AG04449 (cell line): ENCODE measurements at regions not wholly inside any gene's neighbourhood (a gene's known extent, or its start where the extent isn't known, plus 50 kb on each side); places are given as distances from the start of the nearest gene placed in this dataset.

Experiments
- CTCF ChIA-PET: fragments of 350-600 bp; formaldehyde crosslinking; extraction: SDS; loops from one replicate; lab custom pipeline; 2021; ENCODE audit warnings: antibody characterized with exemption; lab: Yijun Ruan, JAX
- POLR2A ChIA-PET: fragments of 400-600, 350-600 bp; formaldehyde crosslinking; extraction: SDS; loops from one replicate; lab custom pipeline; 2020; ENCODE audit warnings: antibody characterized with exemption, inconsistent platforms; lab: Yijun Ruan, JAX
- DNase-seq: peaks from one replicate; pipeline ENCODE4 v3.0.0-alpha.2; 2010; ENCODE audit warnings: low read depth, low spot score
- H3K4me3 ChIP-seq: 2 replicates; pipeline ENCODE4 v1.5.1; 2011; ENCODE audit warnings: low read depth, mild to moderate bottlenecking, control low read depth, low read length
- CTCF ChIP-seq: IDR thresholded peaks from one replicate; pipeline ENCODE4 v1.5.1; 2011; ENCODE audit warnings: mild to moderate bottlenecking, moderate library complexity, low read length, control low read depth, inconsistent platforms; ENCODE audit not compliant: insufficient read depth; ENCODE audit errors: missing control alignments

DNA sequence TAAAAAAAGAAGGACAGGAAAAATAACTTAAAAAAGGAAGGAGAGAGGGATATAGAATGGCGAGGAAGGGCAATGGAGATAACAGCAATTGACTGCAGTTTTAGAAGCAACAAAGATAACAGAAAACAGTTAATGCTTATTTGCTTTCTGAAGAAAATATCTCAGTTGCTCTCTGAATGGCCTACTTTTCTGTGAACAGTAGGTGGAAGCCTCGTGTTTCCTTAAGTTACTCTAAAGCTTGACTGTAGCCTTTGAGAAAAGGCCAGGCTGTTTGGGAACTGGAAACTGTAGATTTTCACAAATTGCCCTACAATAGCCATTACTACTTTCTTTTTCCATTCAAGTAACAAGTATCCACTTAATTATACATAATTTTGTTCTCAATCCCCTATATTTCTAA is 404.5 kb downstream of the YTHDC2 start:
- CTCF ChIA-PET: no interaction called here

DNA sequence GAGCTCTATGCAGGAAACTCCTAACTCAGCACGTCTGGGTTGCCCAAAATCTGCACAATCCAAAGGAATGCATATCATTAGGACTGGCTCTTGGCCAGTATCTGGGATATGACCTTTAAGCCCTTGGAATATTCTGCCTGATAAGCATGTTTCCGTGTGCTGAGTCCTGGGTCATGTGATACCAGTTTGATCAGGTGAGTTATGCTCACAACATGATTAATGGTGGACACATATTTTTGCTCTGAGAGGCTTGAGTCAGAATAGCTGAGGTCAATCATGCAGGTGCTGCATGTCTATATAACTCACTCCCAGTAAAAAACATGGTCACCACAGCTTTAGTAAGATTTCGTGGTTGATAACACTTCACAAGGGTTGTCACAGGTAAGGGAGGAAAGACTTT is 408.8 kb downstream of the YTHDC2 start:
- TF ChIP-seq CTCF: no peak
- H3K4me3 ChIP-seq: no peak overlapping the region
- ChIA-PET POLR2A (no interaction called here), CTCF (no interaction called here)
- no peak for DNase-seq

More for the DNA sequence above, 404.5 kb downstream of the YTHDC2 start:
- POLR2A ChIA-PET: no interaction called here
- H3K4me3 ChIP-seq: no peak overlapping the region
- DNase-seq: no peak
- TF ChIP-seq CTCF: no peak

- no peak for DNase-seq
- POLR2A ChIA-PET: no interaction called here
- H3K4me3 ChIP-seq: no peak overlapping the region
- CTCF ChIA-PET: no interaction called here
- no peak for TF ChIP-seq CTCF
These were observed 422.0 kb downstream of the YTHDC2 start for GRCh38 chr5:113935453-113935852.

- CTCF ChIA-PET: no interaction called here
- TF ChIP-seq CTCF: no peak
- no peak for DNase-seq
- POLR2A ChIA-PET: no interaction called here
- no peak overlapping the region for H3K4me3 ChIP-seq
These were observed 423.8 kb downstream of the YTHDC2 start for GRCh38 chr5:113937301-113937700.

- TF ChIP-seq CTCF: no peak
- H3K4me3 ChIP-seq: no peak overlapping the region
- ChIA-PET POLR2A (no interaction called here), CTCF (no interaction called here)
- no peak for DNase-seq
These were observed 421.9 kb upstream of the KCNN2 start for GRCh38 chr5:113939988-113940387.

DNA sequence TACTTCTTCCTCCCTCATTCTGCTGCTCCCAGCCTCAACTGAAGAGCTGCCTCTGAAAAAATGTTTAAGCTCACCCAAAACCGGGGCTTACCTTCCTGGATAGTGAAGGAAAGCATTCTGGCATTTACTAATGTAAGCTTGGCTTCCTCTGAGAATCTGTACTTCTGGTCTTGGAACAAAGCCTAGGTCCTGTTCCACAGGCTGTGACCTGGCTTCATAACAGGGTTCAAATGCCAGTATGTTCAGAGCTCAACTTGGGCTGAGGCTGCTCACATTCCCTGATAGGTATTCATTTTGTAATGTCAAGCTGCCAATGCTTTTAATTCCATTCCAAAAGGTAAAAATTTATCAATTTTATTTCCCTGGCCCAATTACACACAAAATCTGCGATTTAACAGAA is 411.7 kb upstream of the KCNN2 start:
- ChIA-PET CTCF (no interaction called here), POLR2A (no interaction called here)
- DNase-seq: no peak
- TF ChIP-seq CTCF: no peak
- H3K4me3 ChIP-seq: no peak overlapping the region
